ENCODE measurements at regions not wholly inside any gene's neighbourhood (a gene's known extent, or its start where the extent isn't known, plus 50 kb on each side); places are given as distances from the start of the nearest gene placed in this dataset.

GRCh38 chr12:13670285-13670866 is 311.0 kb downstream of the GRIN2B start:
- no peak for TF ChIP-seq EZH2phosphoT487 (IDR thresholded peaks at IDR 0.05; ENCODE audit: borderline replicate concordance, low read depth)
- TF ChIP-seq CTCF (IDR thresholded peaks at IDR 0.05): no peak
- no peak for TF ChIP-seq RAD21 (IDR thresholded peaks at IDR 0.05; ENCODE audit: low read length)
- no peak for TF ChIP-seq RXRA (IDR thresholded peaks at IDR 0.05; ENCODE audit: borderline replicate concordance, low read depth)

Measured in SK-N-SH (cell line).